ENCODE measurements at regions not wholly inside any gene's neighbourhood (a gene's known extent, or its start where the extent isn't known, plus 50 kb on each side); places are given as distances from the start of the nearest gene placed in this dataset.

GRCh38 chr10:107790271-107790670 is 625.8 kb upstream of the SORCS1 start:
- TF ChIP-seq CTCF (conservative IDR thresholded peaks at IDR 0.05) (no peak), EZH2 (IDR thresholded peaks at IDR 0.05; ENCODE audit: low read depth) (no peak)

All from PC-9 (cell line).